Glutamatergic neuron (in vitro differentiated cells): ENCODE measurements at regions not wholly inside any gene's neighbourhood (a gene's known extent, or its start where the extent isn't known, plus 50 kb on each side); places are given as distances from the start of the nearest gene placed in this dataset.

Experiments
- DNase-seq: peaks from one replicate; pipeline ENCODE4 v3.0.0; 2022
- H3K27ac Mint-ChIP-seq: one replicate; pipeline ENCODE4 v1.8.0; 2020; ENCODE audit warnings: mild to moderate bottlenecking, mixed read lengths, inconsistent platforms; ENCODE audit not compliant: unreplicated experiment
- H3K27me3 Mint-ChIP-seq: one replicate; pipeline ENCODE4 v1.8.0; 2020; ENCODE audit warnings: mild to moderate bottlenecking, moderate library complexity, mixed read lengths, inconsistent platforms; ENCODE audit not compliant: unreplicated experiment
- H3K36me3 Mint-ChIP-seq: one replicate; pipeline ENCODE4 v1.8.0; 2020; ENCODE audit warnings: mild to moderate bottlenecking, mixed read lengths, inconsistent platforms; ENCODE audit not compliant: unreplicated experiment
- H3K4me1 Mint-ChIP-seq: one replicate; pipeline ENCODE4 v1.8.0; 2020; ENCODE audit warnings: mild to moderate bottlenecking, low read depth, mixed read lengths, inconsistent platforms; ENCODE audit not compliant: unreplicated experiment
- H3K4me3 Mint-ChIP-seq: one replicate; pipeline ENCODE4 v1.8.0; 2020; ENCODE audit warnings: mild to moderate bottlenecking, mixed read lengths, inconsistent platforms; ENCODE audit not compliant: unreplicated experiment
- H3K9me3 Mint-ChIP-seq: one replicate; pipeline ENCODE4 v1.8.0; 2020; ENCODE audit warnings: mild to moderate bottlenecking, moderate library complexity, mixed read lengths, inconsistent platforms; ENCODE audit not compliant: unreplicated experiment
- TF ChIP-seq, protein P1 (sequence below): fragments of 200-600 bp; sonication (generic); IDR thresholded peaks from one replicate; pipeline ENCODE4 v1.5.0; 2021; ENCODE audit not compliant: partially characterized antibody, unreplicated experiment

DNA sequence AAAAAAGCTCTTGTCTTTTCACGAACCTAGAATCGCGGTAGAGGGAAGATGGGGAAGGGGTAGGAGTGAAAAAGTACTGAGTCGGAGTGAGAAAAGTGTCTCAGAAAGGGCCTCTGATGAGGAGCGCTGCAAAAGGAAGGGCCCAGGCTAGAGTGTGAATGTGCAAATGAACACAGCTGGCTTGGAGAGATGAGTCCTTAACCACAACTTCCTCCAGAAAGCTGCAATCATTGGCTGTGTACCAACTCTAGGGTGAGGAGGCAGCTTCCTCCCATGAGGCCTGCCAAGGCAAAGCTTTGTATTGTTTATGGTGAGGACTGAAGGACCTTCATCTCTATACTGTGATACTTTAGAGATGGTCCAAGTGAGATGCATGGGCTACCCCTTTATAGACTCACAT lies 566.9 kb upstream of the ANO5 start:
- no peak overlapping the region for H3K4me3 Mint-ChIP-seq
- DNase-seq: no peak
- H3K36me3 Mint-ChIP-seq: no peaks in the 10 kb centered on the region
- H3K27me3 Mint-ChIP-seq: peaks cover 2% of the 10 kb centered on the region
- peaks cover 5% of the 10 kb centered on the region for H3K4me1 Mint-ChIP-seq
- H3K27ac Mint-ChIP-seq: no peak overlapping the region
- TF ChIP-seq, protein P1, sequence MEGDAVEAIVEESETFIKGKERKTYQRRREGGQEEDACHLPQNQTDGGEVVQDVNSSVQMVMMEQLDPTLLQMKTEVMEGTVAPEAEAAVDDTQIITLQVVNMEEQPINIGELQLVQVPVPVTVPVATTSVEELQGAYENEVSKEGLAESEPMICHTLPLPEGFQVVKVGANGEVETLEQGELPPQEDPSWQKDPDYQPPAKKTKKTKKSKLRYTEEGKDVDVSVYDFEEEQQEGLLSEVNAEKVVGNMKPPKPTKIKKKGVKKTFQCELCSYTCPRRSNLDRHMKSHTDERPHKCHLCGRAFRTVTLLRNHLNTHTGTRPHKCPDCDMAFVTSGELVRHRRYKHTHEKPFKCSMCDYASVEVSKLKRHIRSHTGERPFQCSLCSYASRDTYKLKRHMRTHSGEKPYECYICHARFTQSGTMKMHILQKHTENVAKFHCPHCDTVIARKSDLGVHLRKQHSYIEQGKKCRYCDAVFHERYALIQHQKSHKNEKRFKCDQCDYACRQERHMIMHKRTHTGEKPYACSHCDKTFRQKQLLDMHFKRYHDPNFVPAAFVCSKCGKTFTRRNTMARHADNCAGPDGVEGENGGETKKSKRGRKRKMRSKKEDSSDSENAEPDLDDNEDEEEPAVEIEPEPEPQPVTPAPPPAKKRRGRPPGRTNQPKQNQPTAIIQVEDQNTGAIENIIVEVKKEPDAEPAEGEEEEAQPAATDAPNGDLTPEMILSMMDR: no peak
- H3K9me3 Mint-ChIP-seq: peaks cover 2% of the 10 kb centered on the region

DNA sequence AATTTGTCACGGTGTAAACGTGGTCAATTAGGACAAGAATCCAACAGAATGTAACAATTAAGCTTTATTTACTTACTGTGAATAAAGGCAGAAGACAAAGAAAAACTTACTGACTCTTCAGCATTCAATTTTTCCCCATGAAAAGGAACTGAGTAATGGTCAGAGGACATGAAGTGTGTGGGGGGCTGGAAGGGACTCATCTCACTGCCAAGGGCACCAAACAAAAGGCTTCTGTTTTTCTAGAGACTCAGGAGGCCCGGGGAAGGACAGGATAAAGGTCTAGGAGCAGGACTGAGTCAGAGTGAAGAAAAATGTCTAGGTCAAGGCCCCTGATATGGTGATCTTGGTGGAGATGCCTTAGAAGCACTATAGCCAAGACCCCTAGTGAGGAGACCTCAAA lies 564.2 kb upstream of the ANO5 start:
- Mint-ChIP-seq H3K27ac (no peak overlapping the region), H3K9me3 (peaks cover 2% of the 10 kb centered on the region), H3K4me3 (no peak overlapping the region), H3K36me3 (no peaks in the 10 kb centered on the region), H3K4me1 (peaks cover 9% of the 10 kb centered on the region), H3K27me3 (peaks cover 2% of the 10 kb centered on the region)
- no peak for DNase-seq
- TF ChIP-seq, protein P1: no peak

DNA sequence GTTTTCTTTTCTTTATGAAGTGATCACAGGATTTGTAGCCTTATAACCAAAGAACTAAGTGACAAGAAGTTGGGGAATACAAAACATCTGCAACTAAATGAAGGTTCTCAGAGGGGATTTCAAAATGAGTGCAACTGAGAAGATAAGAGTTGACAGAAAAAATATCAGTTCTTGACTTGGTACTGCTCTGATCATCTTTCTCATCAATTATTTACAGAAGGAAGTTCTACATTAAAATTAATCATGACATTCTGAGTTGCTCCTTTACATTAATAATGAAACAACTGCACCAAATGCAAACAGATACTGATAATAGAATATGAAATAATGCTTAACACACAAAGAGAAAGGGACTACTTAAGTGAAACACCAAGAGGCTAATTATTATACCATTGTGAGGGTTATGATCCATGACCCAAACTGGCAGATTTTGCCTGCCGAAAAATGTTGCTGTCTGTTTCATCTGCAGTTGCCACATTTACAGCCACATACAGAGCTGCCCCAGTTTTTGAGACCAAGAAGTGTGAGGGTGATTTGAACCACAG lies 561.9 kb upstream of the ANO5 start:
- no peak overlapping the region for H3K27ac Mint-ChIP-seq
- peaks cover 2% of the 10 kb centered on the region for H3K9me3 Mint-ChIP-seq
- H3K36me3 Mint-ChIP-seq: no peaks in the 10 kb centered on the region
- no peak overlapping the region for H3K4me3 Mint-ChIP-seq
- DNase-seq: no peak
- TF ChIP-seq, protein P1: no peak
- H3K27me3 Mint-ChIP-seq: peaks cover 2% of the 10 kb centered on the region
- peaks cover 9% of the 10 kb centered on the region for H3K4me1 Mint-ChIP-seq

DNA sequence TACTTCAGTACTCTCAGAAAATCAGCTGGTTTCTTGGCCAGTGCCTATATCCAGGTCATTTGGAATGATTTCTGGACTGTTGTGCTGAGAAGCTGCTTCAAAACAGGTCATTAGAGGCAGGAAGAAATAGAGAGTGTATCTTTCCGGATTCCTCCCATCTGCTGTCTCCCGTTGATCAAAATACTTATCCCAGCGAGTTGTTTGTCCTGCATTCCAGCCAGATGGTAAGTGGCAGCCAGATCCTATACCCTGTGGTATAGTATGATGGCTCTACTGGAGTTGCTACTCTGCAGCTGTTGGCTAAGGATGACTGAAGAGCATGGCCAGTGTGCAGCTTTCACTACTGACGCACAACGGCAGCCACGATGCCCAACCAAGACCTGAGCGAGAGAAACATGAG lies 560.9 kb upstream of the ANO5 start:
- H3K27ac Mint-ChIP-seq: no peak overlapping the region
- TF ChIP-seq, protein P1: no peak
- no peak overlapping the region for H3K4me3 Mint-ChIP-seq
- H3K27me3 Mint-ChIP-seq: peaks cover 2% of the 10 kb centered on the region
- peaks cover 9% of the 10 kb centered on the region for H3K4me1 Mint-ChIP-seq
- no peaks in the 10 kb centered on the region for H3K36me3 Mint-ChIP-seq
- DNase-seq: no peak
- H3K9me3 Mint-ChIP-seq: peaks cover 2% of the 10 kb centered on the region

DNA sequence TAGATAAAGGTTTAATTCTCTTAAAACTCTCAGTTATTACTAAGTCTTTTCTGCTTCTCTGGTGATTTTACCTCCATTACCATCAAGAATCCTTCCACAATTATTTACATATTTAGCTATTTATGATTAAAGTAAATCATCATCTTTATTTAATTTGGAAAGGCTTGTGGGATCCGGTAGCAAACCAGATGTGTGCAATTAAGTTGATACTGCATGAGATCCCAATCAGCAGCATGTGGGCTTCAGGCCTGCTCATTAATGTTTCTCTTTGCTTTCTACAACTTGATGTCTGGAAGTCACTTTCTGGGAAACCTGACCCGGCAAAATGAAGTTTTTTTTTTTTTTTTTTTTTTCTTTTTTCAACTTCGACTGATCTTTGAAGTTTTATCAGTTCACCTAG lies 558.4 kb upstream of the ANO5 start:
- TF ChIP-seq, protein P1: no peak
- H3K4me1 Mint-ChIP-seq: peaks cover 9% of the 10 kb centered on the region
- H3K4me3 Mint-ChIP-seq: no peak overlapping the region
- no peaks in the 10 kb centered on the region for H3K9me3 Mint-ChIP-seq
- H3K27ac Mint-ChIP-seq: no peak overlapping the region
- DNase-seq: no peak
- H3K36me3 Mint-ChIP-seq: no peaks in the 10 kb centered on the region
- H3K27me3 Mint-ChIP-seq: no peaks in the 10 kb centered on the region
